OCI-LY3 (cell line): ENCODE measurements at regions not wholly inside any gene's neighbourhood (a gene's known extent, or its start where the extent isn't known, plus 50 kb on each side); places are given as distances from the start of the nearest gene placed in this dataset.

Source experiments
- H2AFZ ChIP-seq: fragments of 200-600, 300-600 bp; shearing (Covaris generic); 2 replicates; pipeline ENCODE4 v1.6.0; 2014; ENCODE audit warnings: antibody characterized with exemption, low read depth, low read length
- H3K27ac ChIP-seq: fragments of 200-600, 300-600 bp; sonication (generic); 2 replicates; pipeline ENCODE4 v1.5.1; 2014; ENCODE audit warnings: mild to moderate bottlenecking, low read length, moderate library complexity, mixed read lengths
- H3K27me3 ChIP-seq: fragments of 200-600, 300-600 bp; sonication (generic); 2 replicates; pipeline ENCODE4 v1.6.1; 2014; ENCODE audit warnings: low read depth, low read length, mixed read lengths
- H3K36me3 ChIP-seq: fragments of 200-600, 300-600 bp; sonication (generic); replicated peaks from 2 replicates; pipeline ENCODE3; 2014; ENCODE audit warnings: low read depth, low read length, mixed read lengths
- H3K4me1 ChIP-seq: fragments of 300-600, 200-600 bp; sonication (generic); 2 replicates; pipeline ENCODE4 v1.6.1; 2014; ENCODE audit warnings: low read length, mixed read lengths
- H3K4me2 ChIP-seq: fragments of 200-600, 300-600 bp; sonication (generic); 2 replicates; pipeline ENCODE4 v1.6.1; 2014; ENCODE audit warnings: low read length, mixed read lengths
- H3K4me3 ChIP-seq: fragments of 300-600, 200-600 bp; sonication (generic); 2 replicates; pipeline ENCODE4 v1.5.1; 2014; ENCODE audit warnings: antibody characterized with exemption, mild to moderate bottlenecking, low read length, moderate library complexity
- H3K79me2 ChIP-seq: fragments of 300-600, 200-600 bp; shearing (Covaris generic); 2 replicates; pipeline ENCODE4 v1.6.1; 2014; ENCODE audit warnings: mild to moderate bottlenecking, low read length, mixed read lengths
- H3K9ac ChIP-seq: fragments of 300-600, 200-600 bp; shearing (Covaris generic); 2 replicates; pipeline ENCODE4 v1.6.0; 2014; ENCODE audit warnings: mild to moderate bottlenecking, low read length, moderate library complexity
- H3K9me3 ChIP-seq: fragments of 200-600, 300-600 bp; shearing (Covaris generic); 2 replicates; pipeline ENCODE4 v1.6.1; 2014; ENCODE audit warnings: low read length, mixed read lengths; ENCODE audit not compliant: insufficient read depth
- H4K20me1 ChIP-seq: fragments of 200-600, 300-600 bp; sonication (generic); 2 replicates; pipeline ENCODE4 v1.6.1; 2016; ENCODE audit warnings: low read length, mixed read lengths; ENCODE audit not compliant: insufficient read depth
- EZH2phosphoT487 ChIP-seq: fragments of 200-600 bp; shearing (Covaris generic); IDR thresholded peaks from 2 replicates; pipeline ENCODE4 v1.6.1; 2018; ENCODE audit warnings: antibody characterized with exemption, mixed run types, low read depth
- TF ChIP-seq, protein P1 (sequence below): fragments of 200-600, 300-600 bp; sonication (generic); IDR thresholded peaks from 2 replicates; pipeline ENCODE4 v1.5.1; 2014; ENCODE audit warnings: antibody characterized with exemption, low read length, low read depth

GRCh38 chr3:5542472-5542871 lies 355.0 kb downstream of the EDEM1 start:
- Histone ChIP-seq H3K9me3 (peaks cover 9% of the 10 kb centered on the region; the same call in 1 of the 2 replicates), H3K36me3 (no peaks in the 10 kb centered on the region), H3K4me2 (no peak overlapping the region), H3K4me1 (no peaks in the 10 kb centered on the region), H3K27ac (no peak overlapping the region), H2AFZ (no peak overlapping the region), H4K20me1 (no peaks in the 10 kb centered on the region), H3K9ac (no peak overlapping the region), H3K27me3 (no peaks in the 10 kb centered on the region), H3K4me3 (no peak overlapping the region), H3K79me2 (no peaks in the 10 kb centered on the region)
- TF ChIP-seq, protein P1, sequence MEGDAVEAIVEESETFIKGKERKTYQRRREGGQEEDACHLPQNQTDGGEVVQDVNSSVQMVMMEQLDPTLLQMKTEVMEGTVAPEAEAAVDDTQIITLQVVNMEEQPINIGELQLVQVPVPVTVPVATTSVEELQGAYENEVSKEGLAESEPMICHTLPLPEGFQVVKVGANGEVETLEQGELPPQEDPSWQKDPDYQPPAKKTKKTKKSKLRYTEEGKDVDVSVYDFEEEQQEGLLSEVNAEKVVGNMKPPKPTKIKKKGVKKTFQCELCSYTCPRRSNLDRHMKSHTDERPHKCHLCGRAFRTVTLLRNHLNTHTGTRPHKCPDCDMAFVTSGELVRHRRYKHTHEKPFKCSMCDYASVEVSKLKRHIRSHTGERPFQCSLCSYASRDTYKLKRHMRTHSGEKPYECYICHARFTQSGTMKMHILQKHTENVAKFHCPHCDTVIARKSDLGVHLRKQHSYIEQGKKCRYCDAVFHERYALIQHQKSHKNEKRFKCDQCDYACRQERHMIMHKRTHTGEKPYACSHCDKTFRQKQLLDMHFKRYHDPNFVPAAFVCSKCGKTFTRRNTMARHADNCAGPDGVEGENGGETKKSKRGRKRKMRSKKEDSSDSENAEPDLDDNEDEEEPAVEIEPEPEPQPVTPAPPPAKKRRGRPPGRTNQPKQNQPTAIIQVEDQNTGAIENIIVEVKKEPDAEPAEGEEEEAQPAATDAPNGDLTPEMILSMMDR, result no peak
- TF ChIP-seq EZH2phosphoT487, result no peak

GRCh38 chr3:5543047-5543446 lies 355.5 kb downstream of the EDEM1 start:
- H3K4me3 ChIP-seq, result no peak overlapping the region
- no peak overlapping the region for H3K27ac ChIP-seq
- H3K9ac ChIP-seq, result no peak overlapping the region
- no peaks in the 10 kb centered on the region for H3K4me1 ChIP-seq
- TF ChIP-seq EZH2phosphoT487, result no peak
- TF ChIP-seq, protein P1, result no peak
- no peaks in the 10 kb centered on the region for H3K27me3 ChIP-seq
- H4K20me1 ChIP-seq, result no peaks in the 10 kb centered on the region
- H3K9me3 ChIP-seq, result peaks cover 9% of the 10 kb centered on the region; the same call in 1 of the 2 replicates
- H2AFZ ChIP-seq, result no peak overlapping the region
- no peaks in the 10 kb centered on the region for H3K36me3 ChIP-seq
- no peak overlapping the region for H3K4me2 ChIP-seq
- H3K79me2 ChIP-seq, result no peaks in the 10 kb centered on the region

- H3K9me3 ChIP-seq, result peaks cover 9% of the 10 kb centered on the region; the same call in 1 of the 2 replicates
- no peak overlapping the region for H3K27ac ChIP-seq
- no peaks in the 10 kb centered on the region for H3K36me3 ChIP-seq
- H3K79me2 ChIP-seq, result no peaks in the 10 kb centered on the region
- 0 out of 2 replicates have a peak, but pooled peaks cover 1% of the 10 kb centered on the region for H3K27me3 ChIP-seq
- no peaks in the 10 kb centered on the region for H4K20me1 ChIP-seq
- H2AFZ ChIP-seq, result no peak overlapping the region
- H3K4me1 ChIP-seq, result no peaks in the 10 kb centered on the region
- H3K4me3 ChIP-seq, result no peak overlapping the region
- no peak overlapping the region for H3K4me2 ChIP-seq
- H3K9ac ChIP-seq, result no peak overlapping the region
- no peak for TF ChIP-seq EZH2phosphoT487
- TF ChIP-seq, protein P1, result no peak
These were observed 358.2 kb downstream of the EDEM1 start for GRCh38 chr3:5545719-5546118.

DNA sequence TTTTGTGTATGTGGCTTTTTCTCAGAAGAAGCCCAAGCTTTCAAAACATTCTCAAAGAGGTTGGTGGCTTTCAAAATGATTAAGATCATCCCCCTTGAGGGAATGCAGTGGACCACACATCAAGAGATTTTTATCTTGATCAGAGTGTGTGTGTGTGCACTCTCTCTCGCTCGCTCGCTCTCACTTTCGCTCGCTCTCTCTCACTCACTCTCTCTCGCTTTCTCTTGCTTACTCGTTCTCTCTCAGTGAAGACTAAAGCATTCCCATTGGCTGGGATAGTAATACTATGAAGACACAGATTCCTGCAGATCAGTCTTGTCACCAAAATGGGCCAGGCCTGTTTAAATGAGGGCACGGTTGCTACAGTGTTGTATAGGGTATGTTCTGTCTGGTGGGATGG lies 365.7 kb downstream of the EDEM1 start:
- Histone ChIP-seq H3K4me1 (no peaks in the 10 kb centered on the region), H4K20me1 (no peaks in the 10 kb centered on the region), H2AFZ (no peak overlapping the region), H3K9ac (no peak overlapping the region), H3K4me2 (no peak overlapping the region), H3K4me3 (no peak overlapping the region), H3K36me3 (no peaks in the 10 kb centered on the region), H3K9me3 (no peaks in the 10 kb centered on the region), H3K79me2 (no peaks in the 10 kb centered on the region), H3K27me3 (peaks cover 8% of the 10 kb centered on the region; the same call in 1 of the 2 replicates), H3K27ac (no peak overlapping the region)
- no peak for TF ChIP-seq EZH2phosphoT487
- TF ChIP-seq, protein P1, result no peak
